ENCODE measurements at regions not wholly inside any gene's neighbourhood (a gene's known extent, or its start where the extent isn't known, plus 50 kb on each side); places are given as distances from the start of the nearest gene placed in this dataset.
A peak's percentile ranks its signal among the peaks of the same experiment; 100 is the strongest.
"Not testable (repeated sequence)": the region's sequence is repeated elsewhere in the genome, so short reads cannot be mapped to it uniquely, and the experiment has no call there.

GRCh38 chr5:91311168-91311696, 71.9 kb downstream of the ARRDC3 start:
- TF ChIP-seq POLR2A (IDR thresholded peaks at IDR 0.05) (no peak), POLR2AphosphoS5 (IDR thresholded peaks at IDR 0.05) (no peak), CTCF (IDR thresholded peaks at IDR 0.05) (no peak), EP300 (IDR thresholded peaks at IDR 0.05) (no peak)
- H3K4me3 ChIP-seq = no peak overlapping the region
- intact Hi-C loops (cut with DNase I) = loop anchor here (5.0 kb wide), 2 partner anchors 209 to 379 kb away; no protein-coding TSS in a partner anchor
- peaks cover 0 to 53% (median 41%) of the 10 kb centered on the region in 4 donors for H3K4me1 ChIP-seq
- 68 to 88% methylated on average over 5 of the region's 5 CpGs for WGBS, 2 donors
- no peaks in the 10 kb centered on the region for H3K9me3 ChIP-seq
- peak overlapping the region; percentile 75 to 84 (median 80) for H3K27ac ChIP-seq
- no peaks in the 10 kb centered on the region for H3K27me3 ChIP-seq
- H3K36me3 ChIP-seq = no peaks in the 10 kb centered on the region
- no peak for DNase-seq

DNA sequence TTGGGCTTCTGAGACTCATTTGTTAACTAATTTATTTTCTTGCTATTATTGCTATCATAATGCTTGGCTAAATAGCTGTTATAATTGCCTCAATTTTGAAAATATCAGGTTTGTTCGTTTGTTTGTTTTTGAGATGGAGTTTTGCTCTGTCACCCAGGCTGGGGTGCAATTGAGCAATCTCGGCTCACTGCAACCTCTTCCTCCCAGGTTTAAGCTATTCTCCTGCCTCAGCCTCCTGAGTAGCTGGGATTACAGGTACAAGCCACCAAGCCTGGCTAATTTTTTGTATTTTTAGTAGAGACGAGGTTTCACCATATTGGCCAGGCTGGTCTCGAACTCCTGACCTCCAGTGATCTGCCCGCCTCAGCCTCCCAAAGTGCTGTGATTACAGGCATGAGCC, 75.0 kb downstream of the ARRDC3 start:
- H3K9me3 ChIP-seq; H3K36me3 ChIP-seq; H3K4me3 ChIP-seq; H3K27me3 ChIP-seq; DNase-seq; H3K27ac ChIP-seq; intact Hi-C loops (cut with DNase I): not testable (repeated sequence)
- peaks cover 0 to 37% (median 23%) of the 10 kb centered on the region in 4 donors for H3K4me1 ChIP-seq
- 90 to 94% methylated on average over 5 of the region's 5 CpGs for WGBS, 2 donors

GRCh38 chr5:91307048-91307447, 76.1 kb downstream of the ARRDC3 start:
- Histone ChIP-seq H3K27ac (peak overlapping the region in 3 of 4 donors; percentile 11 to 37 (median 21)), H3K4me3 (no peak overlapping the region), H3K27me3 (no peaks in the 10 kb centered on the region), H3K4me1 (peaks cover 0 to 26% (median 12%) of the 10 kb centered on the region in 4 donors), H3K36me3 (no peaks in the 10 kb centered on the region), H3K9me3 (no peaks in the 10 kb centered on the region)
- intact Hi-C loops (cut with DNase I) = no loop called here
- 82 to 87% methylated on average over 4 of the region's 4 CpGs for WGBS, 2 donors
- peak; percentile 90 for DNase-seq
- TF ChIP-seq EP300 (IDR thresholded peaks at IDR 0.05) = peak in 1 of 4 donors; percentile 17
- TF ChIP-seq POLR2AphosphoS5 (IDR thresholded peaks at IDR 0.05) = peak; percentile 23 to 69 (median 46)
- no peak for TF ChIP-seq POLR2A (IDR thresholded peaks at IDR 0.05)
- no peak for TF ChIP-seq CTCF (IDR thresholded peaks at IDR 0.05)

GRCh38 chr5:91306497-91306896, 76.6 kb downstream of the ARRDC3 start:
- no peak for DNase-seq
- 93% methylated on average over 3 of the region's 3 CpGs for WGBS, 2 donors
- intact Hi-C loops (cut with DNase I) = no loop called here
- no peaks in the 10 kb centered on the region for H3K27me3 ChIP-seq
- TF ChIP-seq EP300 (IDR thresholded peaks at IDR 0.05) (no peak), POLR2AphosphoS5 (IDR thresholded peaks at IDR 0.05) (no peak), POLR2A (IDR thresholded peaks at IDR 0.05) (no peak), CTCF (IDR thresholded peaks at IDR 0.05) (no peak)
- H3K4me3 ChIP-seq = no peak overlapping the region
- peak overlapping the region in 2 of 4 donors; percentile 11 to 37 for H3K27ac ChIP-seq
- H3K4me1 ChIP-seq = peaks cover 0 to 21% (median 7%) of the 10 kb centered on the region in 4 donors
- no peaks in the 10 kb centered on the region for H3K9me3 ChIP-seq
- no peaks in the 10 kb centered on the region for H3K36me3 ChIP-seq

- no peaks in the 10 kb centered on the region for H3K36me3 ChIP-seq
- H3K27me3 ChIP-seq = no peaks in the 10 kb centered on the region
- TF ChIP-seq POLR2AphosphoS5 (IDR thresholded peaks at IDR 0.05) = no peak
- no peak for TF ChIP-seq POLR2A (IDR thresholded peaks at IDR 0.05)
- TF ChIP-seq EP300 (IDR thresholded peaks at IDR 0.05) = no peak
- no peak for TF ChIP-seq CTCF (IDR thresholded peaks at IDR 0.05)
- H3K4me3 ChIP-seq = no peak overlapping the region
- H3K4me1 ChIP-seq = peaks cover 0 to 12% (median 0%) of the 10 kb centered on the region in 4 donors
- intact Hi-C loops (cut with DNase I) = no loop called here
- no peak overlapping the region for H3K27ac ChIP-seq
- no peak for DNase-seq
- H3K9me3 ChIP-seq = no peaks in the 10 kb centered on the region
Observed at GRCh38 chr5:91305640-91306039, 77.5 kb downstream of the ARRDC3 start.

GRCh38 chr5:91304015-91304414, 79.1 kb downstream of the ARRDC3 start:
- H3K27me3 ChIP-seq; H3K27ac ChIP-seq; intact Hi-C loops (cut with DNase I); H3K36me3 ChIP-seq; DNase-seq; H3K9me3 ChIP-seq; H3K4me3 ChIP-seq: not testable (repeated sequence)
- H3K4me1 ChIP-seq = peaks cover 0 to 12% (median 0%) of the 10 kb centered on the region in 4 donors
- WGBS, 2 donors = 84 to 96% methylated on average over 4 of the region's 4 CpGs
